GM21515 (cell line): ENCODE measurements at regions not wholly inside any gene's neighbourhood (a gene's known extent, or its start where the extent isn't known, plus 50 kb on each side); places are given as distances from the start of the nearest gene placed in this dataset.

Source experiments
- ATAC-seq: cut with Tn5 transposase; IDR thresholded peaks from one replicate; pipeline ENCODE4 v1.9.1; 2021; ENCODE audit not compliant: unreplicated experiment

- ATAC-seq = no peak
Observed at GRCh38 chr12:125353871-125354270, 288.6 kb downstream of the AACS start.

GRCh38 chr12:125355614-125356013 lies 290.4 kb downstream of the AACS start:
- ATAC-seq = no peak

GRCh38 chr12:125356111-125356510 lies 290.9 kb downstream of the AACS start:
- ATAC-seq = no peak

DNA sequence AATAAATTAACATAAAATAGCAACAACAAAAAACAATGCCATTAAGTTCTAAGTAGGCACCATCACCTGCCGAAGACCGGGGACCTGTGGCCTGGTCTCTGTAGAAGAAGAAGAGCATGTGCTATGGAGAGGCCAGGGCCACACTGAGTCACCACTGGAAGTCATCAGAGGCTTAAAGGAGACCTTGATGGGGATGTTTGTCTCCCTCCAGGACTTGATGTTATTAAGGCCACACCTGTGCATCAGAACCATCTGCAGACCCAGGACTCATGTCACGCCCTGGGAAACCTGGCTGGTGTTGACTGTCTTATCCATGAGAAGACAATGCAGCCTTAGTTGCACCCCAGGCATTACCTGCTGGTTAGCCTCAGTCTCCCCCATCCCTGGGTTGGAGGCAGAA lies 292.3 kb downstream of the AACS start:
- no peak for ATAC-seq

GRCh38 chr12:125360540-125360939 lies 295.3 kb downstream of the AACS start:
- ATAC-seq = no peak

- ATAC-seq = no peak
Observed at GRCh38 chr12:125371033-125371432, 305.8 kb downstream of the AACS start.

DNA sequence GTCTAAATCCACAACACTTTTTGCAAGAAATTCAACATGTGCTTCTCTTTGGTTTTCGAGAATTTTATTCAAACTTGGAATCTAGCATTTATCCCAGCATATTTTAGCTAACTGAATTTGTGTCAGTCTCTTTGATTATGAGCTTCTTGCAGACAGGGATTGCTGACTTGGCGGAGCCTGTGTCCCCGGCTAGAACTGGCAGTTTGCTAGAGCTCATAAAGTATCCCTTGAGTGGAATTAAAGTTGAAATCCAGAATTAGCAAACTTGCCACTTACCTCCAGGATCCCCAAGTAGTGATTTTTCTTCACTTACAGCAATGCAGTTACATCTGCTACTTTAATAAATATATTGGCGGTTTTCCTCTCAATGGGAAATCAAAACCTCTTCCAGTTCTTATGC lies 306.9 kb downstream of the AACS start:
- no peak for ATAC-seq

- ATAC-seq = no peak
Observed at GRCh38 chr12:125373375-125373774, 308.1 kb downstream of the AACS start.

DNA sequence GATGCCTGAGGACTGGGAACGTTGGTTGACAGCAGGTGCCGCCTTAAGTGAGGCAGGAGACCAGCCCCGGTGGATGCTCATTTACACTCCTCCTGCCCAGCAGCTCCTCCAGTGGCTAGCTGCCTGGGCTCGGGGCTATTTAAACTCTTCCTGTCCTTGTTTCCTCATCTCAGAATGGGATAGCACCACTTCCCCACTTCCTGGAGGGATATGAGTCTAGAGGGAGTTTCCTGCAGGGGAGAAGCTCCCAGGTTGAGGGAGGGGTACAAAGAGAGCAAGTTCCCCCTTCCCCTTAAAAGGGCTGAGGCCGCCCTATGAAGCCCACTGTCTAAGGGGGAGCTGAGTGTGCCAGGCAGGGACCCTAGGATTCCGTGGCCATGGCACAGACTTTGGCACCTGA lies 311.2 kb downstream of the AACS start:
- ATAC-seq = no peak

DNA sequence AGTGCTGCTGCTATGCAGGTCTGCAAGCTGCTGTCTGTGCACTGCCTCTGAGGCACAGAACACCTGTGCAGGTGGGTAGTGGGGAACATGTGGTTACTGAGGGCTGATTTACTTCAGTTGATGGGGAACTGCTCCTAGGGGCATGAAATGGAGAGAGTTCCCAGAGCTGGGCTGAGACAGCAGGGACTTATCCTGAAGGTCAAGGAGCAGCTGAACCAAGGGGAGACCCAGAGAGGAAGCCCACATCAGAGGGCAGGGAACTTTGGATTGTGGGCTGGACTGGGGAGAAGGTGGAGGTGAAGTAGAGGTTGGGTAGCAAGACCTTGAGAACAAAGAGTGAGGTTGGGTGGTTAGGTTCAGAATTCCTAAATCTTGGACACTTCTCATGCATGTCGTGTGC lies 311.9 kb downstream of the AACS start:
- no peak for ATAC-seq

DNA sequence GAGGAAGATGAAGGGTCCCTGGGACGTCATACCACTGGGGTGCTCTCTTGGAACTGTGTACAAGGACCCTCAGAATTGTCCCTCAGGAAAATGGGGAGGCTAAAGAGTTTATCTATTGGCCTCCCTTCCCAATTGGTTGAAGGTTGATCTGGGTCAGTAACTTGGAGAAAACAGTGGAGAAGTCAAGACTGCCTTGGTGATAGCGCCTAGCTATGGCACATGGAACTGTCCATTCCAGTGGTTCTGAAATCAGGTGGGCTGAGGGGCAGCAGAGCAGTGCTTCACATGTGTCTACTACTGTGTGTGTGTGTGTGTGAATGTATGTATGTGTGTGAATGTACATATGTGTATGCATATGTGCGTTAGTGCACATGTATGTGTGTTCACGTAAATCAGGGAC lies 316.1 kb downstream of the AACS start:
- no peak for ATAC-seq

GRCh38 chr12:125382926-125383325 lies 317.7 kb downstream of the AACS start:
- ATAC-seq = no peak

GRCh38 chr12:125386652-125387051 lies 321.4 kb downstream of the AACS start:
- no peak for ATAC-seq

DNA sequence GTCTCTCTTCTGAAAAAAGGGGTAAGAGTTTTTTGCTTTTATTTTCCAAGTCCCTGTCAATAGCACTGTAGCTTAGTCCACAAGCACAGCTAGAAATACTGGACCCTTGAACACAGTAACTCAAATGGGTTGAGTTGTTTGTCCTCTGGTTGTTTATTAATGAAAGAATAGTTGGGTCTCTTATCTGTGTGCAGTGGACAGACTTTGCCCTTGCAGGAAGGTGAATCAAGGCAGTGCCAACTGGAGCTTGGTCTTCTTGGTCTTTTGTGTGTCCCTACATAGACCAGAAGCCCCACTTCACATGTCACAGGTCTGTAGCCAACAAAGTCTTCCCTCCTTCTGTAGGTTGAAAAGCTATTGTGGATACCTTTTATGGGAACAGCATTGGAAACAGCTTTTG lies 322.0 kb downstream of the AACS start:
- no peak for ATAC-seq

- no peak for ATAC-seq
Observed at GRCh38 chr12:125389061-125389697, 323.9 kb downstream of the AACS start.

- ATAC-seq = no peak
Observed at GRCh38 chr12:125393569-125393968, 328.3 kb downstream of the AACS start.

DNA sequence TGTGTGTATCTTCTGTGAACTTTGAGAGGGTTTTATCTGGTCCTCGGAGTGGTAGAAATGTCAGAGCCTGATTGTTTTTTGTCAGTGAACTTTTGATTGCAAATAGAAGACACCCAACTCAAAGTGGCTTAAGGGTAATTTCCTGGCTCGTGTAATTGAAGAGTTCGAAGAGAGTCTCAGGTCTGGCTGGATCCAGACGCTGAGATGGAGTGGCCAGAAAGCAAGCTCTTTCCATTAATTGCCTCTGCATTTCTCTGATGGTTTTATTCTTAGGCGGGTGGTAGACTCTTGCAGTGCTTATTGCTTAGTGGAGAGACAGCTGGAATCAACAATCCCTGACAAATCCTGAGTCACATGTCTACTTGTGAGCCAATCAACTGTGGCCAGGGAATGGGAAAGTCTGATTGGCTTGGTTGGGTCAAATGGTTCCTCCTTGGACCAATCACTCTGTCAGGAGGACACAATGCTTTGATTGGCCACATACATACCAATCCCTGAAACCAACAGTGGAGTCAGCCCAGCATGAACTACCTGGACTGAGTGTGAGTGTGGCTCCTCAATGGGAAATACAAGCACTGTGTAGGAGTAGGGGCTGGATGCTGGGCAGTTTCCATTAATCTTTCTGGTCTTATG lies 330.5 kb downstream of the AACS start:
- ATAC-seq = no peak

GRCh38 chr12:125399489-125399888 lies 334.3 kb downstream of the AACS start:
- no peak for ATAC-seq

DNA sequence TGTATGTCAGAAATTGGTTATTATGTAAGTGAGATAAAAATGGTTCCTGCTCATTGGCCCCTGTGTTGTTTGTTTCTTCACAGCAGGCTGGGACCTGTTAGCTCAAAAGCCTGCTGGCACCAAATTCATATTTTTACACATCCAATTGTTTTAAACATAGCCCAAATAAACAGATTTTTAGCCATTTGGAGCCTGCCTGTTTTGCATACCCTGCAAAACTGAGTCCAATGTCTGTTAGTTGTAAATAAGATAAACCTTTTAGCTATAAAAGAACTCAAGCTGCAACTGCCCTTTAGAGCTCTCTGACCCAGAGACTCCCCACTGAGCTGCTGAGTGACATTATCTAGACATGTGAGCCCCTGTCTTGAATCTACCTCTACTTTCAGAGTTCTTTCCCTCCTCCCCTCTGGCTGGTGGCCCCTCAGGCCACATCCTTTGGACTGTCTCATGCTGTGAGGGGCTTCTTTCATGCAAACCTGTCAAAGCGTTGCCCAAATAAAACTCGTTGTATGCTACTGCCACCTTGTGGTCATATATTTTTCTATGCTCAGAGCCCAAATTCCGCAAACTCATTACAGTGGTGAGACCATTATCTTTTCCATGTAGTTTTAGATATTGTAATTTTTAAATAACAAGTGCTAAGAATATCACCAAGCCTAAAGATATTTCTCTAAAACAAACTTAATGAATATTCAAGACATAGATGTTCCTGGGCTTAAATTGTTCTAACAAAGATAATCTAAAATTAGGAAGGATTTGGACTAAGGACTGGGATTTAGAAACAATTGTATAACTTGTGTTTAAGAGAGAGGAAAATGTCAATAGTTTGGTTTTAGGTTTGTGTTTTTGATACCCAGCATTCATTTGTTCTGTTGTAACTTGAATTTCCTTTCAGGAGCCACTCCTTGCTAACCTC lies 337.9 kb downstream of the AACS start:
- no peak for ATAC-seq

DNA sequence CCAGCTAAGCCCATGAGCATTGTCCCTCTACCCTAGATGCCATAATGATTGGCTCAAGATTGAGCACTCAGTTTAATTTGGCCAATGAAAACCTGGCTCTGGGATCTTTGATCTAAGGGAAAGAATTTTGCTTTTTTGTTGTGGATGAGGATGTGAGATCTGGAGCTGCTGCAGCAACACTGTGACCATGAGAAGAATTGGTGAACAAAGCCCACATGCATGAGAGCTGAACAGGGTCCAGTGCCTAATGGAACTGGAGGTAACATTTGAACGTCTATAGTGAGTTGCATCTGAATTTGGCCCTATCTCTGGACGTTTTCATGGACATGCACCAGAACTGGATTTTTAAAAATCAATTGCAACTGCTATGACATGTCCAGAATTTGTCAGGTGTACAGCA lies 338.6 kb downstream of the AACS start:
- no peak for ATAC-seq

DNA sequence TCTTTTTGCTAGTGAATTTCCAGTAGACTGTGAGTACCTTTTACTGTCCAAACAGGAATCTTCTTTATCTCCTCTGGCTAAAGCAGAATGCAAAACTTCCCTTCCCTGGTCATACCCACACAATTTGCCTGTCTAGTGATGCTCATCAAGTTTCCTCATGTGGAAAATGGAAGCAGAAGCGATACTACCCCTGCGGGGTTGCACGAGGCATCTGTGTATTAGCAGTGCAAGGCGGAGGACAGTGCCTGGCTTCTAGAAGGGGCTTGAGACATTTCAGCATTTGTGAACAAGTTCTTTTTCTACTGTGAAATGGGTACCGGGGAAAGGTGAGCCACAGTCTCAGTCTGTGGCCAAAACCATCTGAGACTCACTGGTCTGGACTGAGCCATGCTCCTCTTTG lies 340.9 kb downstream of the AACS start:
- peak; percentile 90 for ATAC-seq

DNA sequence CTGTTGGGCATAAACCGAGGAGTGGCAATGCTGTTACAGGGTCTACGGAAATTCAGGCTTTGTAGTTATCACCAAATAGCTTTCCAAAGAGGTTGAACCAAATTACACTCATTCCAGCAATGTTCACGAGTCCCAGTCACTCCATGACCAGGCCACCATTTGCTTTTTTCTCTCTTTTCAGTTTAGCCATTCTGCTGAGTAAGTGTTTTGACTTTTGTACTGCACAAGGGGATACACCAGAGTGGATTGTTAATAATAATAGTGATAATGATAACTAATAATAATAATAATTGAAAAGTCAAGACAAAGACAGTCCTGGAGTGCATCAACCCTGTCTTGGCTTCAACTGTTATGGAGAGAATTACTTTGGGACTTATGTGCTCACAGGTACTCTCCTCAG lies 343.5 kb downstream of the AACS start:
- ATAC-seq = no peak
